GM20000 (cell line): ENCODE measurements at regions not wholly inside any gene's neighbourhood (a gene's known extent, or its start where the extent isn't known, plus 50 kb on each side); places are given as distances from the start of the nearest gene placed in this dataset.

Experiments used
- DNase-seq: peaks from one replicate; pipeline ENCODE4 v3.0.0; 2012; ENCODE audit warnings: low spot score
- TF ChIP-seq, protein P1 (sequence below): IDR thresholded peaks from 2 replicates; pipeline ENCODE4 v1.5.1; 2012; ENCODE audit warnings: mild to moderate bottlenecking, control low read depth; ENCODE audit errors: extremely low read depth, missing control alignments

DNA sequence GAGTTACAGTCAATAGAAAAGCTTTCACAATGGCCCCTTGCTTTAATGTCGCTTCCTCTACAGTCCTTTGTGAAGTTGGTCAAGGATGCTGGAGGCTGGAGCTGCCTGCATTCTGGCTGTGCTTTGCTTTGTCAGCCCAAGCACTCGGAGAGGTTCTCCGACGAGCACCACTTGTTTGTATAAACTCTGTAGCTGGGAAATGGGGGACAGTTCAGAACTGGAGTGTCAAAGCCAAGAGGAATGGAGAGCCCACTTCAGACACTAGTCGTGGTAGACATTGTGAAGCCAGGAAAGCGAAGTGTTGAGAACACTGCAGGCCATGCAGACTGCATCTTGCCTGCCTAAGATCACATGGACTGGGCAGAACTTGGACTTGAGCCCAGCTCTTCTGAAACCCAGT is 330.3 kb downstream of the GADD45G start:
- TF ChIP-seq, protein P1, sequence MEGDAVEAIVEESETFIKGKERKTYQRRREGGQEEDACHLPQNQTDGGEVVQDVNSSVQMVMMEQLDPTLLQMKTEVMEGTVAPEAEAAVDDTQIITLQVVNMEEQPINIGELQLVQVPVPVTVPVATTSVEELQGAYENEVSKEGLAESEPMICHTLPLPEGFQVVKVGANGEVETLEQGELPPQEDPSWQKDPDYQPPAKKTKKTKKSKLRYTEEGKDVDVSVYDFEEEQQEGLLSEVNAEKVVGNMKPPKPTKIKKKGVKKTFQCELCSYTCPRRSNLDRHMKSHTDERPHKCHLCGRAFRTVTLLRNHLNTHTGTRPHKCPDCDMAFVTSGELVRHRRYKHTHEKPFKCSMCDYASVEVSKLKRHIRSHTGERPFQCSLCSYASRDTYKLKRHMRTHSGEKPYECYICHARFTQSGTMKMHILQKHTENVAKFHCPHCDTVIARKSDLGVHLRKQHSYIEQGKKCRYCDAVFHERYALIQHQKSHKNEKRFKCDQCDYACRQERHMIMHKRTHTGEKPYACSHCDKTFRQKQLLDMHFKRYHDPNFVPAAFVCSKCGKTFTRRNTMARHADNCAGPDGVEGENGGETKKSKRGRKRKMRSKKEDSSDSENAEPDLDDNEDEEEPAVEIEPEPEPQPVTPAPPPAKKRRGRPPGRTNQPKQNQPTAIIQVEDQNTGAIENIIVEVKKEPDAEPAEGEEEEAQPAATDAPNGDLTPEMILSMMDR, result no peak

DNA sequence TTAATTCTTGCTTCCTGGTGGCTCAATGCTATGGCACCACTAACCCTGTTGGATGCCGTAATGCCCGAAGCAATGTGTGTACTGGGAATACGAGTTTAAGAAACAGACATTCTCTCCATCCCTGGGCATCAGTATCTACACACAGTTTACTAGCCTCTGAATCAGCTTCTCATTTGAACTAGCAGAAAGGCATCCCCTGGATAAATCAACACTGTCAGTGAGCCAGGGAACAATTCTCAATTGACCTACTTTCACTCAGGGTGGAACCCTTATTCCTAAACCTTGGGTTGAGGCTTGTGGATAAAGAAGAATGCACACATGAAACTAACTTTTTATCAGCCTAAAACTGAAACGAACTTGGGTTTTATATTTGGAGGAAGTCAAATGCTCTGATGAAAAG is 331.0 kb downstream of the GADD45G start:
- TF ChIP-seq, protein P1, result no peak
- no peak for DNase-seq

More for the DNA sequence above, 330.3 kb downstream of the GADD45G start:
- no peak for DNase-seq

DNA sequence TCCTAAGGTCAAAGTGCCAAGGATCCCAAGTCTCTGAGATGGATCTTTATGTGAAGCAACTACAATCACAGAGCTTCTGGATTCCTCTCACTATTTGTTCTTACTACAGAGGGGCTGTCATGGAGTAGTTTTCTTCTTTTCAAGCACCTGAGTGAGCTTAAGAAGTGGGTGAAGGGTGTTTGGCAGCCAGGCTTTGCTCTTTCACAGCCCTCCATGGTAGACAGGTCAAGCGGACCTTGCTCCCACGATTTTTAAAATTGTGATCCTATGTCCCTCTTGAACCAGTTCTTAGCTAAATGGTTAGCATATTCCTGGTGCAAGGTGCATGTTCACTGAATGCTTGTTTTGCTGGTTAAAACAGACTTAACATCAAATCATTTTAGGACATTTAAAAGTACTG is 332.2 kb downstream of the GADD45G start:
- TF ChIP-seq, protein P1, result no peak
- DNase-seq, result no peak

DNA sequence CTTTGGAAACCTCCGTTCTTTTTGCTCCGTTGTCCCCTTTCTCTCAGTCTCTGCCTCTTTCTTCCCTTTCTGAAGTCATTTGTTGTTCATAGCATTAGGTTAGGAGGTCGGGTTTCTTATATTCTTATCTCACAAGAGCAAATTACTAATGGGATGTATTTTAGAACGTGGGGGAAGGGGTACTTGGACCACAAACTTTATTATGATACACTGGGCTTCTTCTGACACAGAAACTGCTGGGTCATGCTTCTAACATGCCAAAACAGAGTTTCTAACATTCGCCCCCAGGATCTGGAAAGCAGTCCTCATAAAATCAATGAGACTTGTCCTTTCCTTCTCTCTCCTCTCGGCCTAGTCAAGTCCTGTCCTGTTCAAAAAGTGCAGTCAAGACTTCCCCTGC is 334.4 kb downstream of the GADD45G start:
- TF ChIP-seq, protein P1, result no peak
- no peak for DNase-seq

DNA sequence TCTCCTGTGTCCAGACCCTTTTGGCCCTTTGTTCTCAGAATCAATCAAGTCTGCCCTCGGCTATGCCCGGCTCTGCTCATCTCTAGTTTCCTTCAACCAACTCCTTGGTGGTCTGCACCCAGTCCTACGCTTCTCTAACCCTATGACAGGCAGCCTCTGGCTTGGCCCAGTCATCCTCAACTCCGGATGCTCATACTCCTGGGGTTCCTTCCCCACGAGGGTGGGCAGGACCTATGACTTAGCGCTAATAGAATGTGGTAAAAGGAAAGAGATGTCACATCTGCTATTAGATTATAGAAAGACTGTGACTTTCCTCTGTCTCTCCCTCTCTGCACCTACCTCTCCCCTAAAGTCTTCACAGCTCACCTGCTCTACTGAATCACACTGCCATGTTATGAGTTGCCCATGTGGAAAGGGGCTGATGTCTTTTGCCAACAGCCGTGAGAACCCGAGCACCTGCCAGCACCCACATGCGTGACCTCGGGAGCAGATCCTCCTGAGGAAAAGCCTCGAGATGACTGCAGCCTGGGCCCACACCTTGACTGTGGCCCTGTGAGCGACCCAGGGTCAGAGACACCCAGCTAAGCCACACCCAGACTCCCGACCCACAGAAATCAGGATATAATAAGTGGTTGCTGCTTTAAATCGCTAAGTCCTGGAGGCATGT is 334.9 kb downstream of the GADD45G start:
- no peak for DNase-seq
- TF ChIP-seq, protein P1, result no peak

DNA sequence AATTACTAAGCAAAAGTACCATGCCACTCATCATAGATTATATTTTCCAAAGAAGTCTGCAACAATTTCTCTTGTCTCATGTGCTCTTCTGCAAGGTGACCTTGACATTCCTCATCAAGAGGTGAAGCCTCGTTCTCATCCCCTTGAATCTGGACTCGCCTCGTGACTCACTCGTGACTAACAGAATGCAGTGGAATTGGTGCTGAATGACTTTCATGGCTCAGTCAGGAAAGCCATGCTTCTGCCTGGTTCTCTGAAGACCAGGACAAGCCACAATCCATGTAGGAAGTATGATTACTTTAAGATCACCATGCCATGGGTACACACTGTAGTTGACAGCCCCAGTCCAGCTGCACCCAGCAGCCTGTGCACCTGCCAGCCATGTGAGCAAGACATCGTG is 335.8 kb downstream of the GADD45G start:
- TF ChIP-seq, protein P1, result no peak
- no peak for DNase-seq

DNA sequence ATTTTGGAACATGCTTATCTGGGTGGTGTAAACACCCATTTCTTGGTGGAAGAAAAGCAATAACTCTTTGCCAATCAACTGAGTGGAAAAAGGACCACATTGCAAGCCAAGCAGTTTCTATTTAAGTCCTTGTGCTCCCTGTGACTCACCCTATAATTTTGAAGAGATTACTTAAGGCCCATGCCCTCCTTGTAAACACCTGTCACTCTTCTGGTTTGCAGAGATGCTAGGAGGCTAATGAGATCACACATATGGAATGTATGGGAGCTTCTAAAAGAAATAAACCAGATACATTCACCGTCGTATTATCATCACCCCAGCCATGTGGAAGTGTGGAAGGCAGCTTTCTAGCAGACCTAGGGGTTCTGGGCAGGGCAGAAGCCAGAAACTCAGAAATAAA is 337.1 kb downstream of the GADD45G start:
- DNase-seq, result no peak

More for the DNA sequence above, 337.1 kb downstream of the GADD45G start:
- TF ChIP-seq, protein P1, result no peak
